RPMI8226 (cell line): ENCODE measurements at regions not wholly inside any gene's neighbourhood (a gene's known extent, or its start where the extent isn't known, plus 50 kb on each side); places are given as distances from the start of the nearest gene placed in this dataset.

Experiments
- DNase-seq: peaks from one replicate; pipeline ENCODE4 v3.0.0-alpha.2; 2015

DNA sequence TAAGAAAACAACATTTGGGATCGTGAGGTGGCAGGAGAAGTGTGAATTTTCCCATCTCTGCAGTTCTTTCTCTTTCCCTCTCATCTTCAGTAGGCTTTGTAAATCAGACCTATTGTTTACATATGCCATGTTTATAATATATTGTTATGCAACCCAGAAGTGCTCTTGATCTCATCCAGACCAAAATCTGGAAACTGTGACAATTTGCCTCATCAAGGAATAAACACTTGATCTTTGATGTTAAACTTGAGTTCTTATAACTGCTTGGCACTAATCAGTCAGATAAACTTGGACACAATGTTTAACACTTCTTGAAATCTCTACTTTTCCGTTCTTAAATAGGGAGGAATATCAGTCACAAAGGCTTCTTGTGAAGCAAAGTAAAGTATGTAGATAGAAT lies 384.7 kb downstream of the DMRT2 start:
- no peak for DNase-seq

DNA sequence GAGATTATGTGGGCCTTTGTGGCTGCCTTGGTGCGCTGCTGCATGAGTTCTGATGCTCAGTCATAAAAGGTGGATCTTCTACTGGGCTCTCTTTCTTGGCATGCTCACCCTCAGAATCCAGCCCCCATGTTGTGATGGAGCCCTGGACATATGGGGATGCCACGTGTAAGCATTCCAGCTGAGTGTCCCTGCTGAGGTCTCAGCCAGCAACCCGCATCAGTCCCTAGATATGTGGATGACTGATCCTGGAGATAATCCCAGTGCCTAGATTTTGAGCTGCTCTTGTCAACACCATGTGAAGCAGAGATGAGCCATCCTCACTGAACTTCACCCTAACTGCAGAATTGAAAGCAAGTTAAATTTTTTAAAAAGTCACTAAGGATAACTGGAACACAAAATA lies 390.1 kb downstream of the DMRT2 start:
- DNase-seq = no peak

DNA sequence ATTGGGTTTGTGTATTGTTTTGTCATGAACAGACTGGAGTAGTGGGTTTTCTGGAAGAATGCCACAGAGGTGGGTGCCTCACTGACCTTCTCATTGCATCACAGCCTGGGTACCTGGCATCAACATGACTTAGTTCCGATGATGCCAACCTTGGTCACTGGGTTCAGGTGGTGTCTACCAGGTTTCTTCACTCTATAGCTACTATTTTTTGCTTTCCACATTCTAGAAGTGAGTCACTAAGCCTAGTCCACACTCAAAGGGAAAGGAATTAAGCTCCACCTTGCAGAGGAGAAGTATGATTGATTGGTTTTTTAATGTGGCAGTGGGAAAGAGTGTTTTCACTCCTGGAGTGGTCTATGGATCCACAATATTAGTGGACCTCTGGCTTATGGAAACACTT lies 391.9 kb downstream of the DMRT2 start:
- no peak for DNase-seq

DNA sequence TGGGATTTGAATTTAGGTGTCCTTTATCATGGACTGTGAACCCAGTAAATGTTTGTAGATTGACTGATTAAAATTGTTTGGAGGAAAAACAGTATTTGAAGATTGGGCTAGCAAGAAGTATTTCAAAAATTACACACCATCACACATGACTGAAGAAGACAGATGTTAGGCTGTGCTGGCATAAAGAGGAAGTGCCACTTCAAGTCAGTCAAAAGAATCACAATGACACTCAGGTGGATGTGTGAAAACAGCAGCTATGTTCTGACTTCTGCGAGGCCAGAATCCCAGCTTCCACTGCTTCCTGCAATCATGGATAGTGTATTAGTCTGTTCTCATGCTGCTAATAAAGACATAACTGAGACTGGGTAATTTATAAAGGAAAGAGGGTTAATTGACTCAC lies 393.3 kb downstream of the DMRT2 start:
- no peak for DNase-seq

DNA sequence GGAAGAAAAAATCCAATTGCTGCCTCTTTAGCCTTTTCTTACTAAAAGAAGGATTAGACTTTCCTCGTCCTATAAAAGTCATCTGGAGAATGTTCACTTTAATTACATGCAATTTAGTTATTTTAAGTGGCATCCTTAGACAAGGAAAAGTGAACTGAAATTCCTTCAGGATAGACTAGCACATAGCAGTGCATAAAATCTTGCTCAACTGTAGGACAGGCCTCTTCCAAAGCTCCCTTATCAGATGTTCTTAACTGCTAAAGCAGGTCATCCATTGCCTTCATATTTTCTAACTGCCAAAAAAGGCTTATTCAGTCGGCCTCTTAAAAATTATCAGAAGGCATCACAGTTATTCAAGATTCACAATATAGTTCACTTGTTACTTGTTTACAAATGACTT lies 396.5 kb downstream of the DMRT2 start:
- no peak for DNase-seq

DNA sequence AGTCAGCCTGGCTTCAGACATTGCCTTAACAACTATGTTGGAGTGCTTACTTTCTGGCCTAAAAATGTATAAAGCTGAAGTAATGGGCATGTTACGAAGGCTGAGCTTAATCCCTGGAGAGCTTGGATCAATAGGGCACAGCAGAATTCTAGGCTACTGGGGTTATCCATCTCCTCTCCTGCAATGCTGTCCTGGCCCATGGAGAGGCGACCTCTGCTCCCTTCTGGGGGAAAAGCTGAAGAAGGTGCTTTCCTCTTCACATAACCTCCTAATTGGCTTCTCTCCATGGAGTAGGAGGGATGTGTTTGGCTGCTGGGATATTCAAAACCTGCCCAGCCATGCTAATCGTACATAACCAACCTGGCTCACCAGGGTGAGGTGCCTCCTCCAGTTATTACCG lies 403.5 kb downstream of the DMRT2 start:
- no peak for DNase-seq

DNA sequence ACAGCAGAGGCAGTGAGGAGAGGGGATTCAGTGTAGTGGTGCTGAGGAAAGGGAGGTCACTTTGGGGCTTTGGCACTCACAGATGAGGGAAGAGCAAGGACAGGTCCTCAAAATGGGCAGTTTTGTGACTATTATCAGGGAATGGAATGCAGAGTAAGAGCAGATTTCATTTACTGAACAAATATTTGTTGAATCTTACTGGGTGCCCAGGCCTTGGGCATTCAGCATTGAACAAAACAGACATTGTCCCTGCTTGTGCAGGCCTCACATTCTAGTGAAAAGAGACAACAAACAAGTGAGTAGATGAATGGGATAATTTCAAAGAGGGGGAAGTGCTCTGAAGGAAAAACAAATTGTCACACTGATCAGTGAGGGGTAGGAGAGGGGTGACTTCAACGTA lies 404.1 kb downstream of the DMRT2 start:
- DNase-seq = no peak

DNA sequence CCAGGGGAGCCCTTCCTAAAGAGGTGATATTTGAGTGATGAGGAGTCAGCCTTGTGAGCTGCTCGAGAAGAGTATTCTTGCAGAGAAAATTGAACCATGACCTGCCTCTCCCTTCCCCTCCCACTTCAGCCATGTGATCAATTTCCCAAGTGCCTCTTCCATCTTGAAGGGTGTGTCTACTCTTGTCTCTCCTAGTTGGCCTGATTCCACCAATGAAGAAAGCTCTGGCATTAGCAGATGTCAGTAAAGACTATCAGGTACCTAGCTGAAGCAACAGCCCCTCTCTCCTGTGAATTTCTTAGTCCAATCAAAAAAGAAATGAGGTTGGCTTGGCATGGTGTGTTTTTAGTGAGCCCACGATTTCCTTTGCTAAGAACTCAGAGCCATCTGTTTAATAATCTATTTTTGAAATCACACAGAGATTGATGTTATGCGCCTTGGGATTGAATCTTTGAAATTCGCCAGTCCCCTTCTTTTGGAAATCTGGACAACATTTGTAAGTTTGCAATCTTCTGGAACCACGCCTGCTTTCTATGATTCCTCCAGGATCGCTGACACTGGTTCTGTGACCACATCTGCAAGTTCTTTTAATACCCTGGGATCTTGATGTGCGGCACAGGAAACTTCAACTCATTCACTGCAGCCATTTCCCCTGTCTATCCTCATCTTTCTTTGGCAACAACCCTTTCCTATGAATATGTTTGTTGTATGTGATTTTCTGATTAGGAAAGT lies 404.6 kb downstream of the DMRT2 start:
- no peak for DNase-seq

DNA sequence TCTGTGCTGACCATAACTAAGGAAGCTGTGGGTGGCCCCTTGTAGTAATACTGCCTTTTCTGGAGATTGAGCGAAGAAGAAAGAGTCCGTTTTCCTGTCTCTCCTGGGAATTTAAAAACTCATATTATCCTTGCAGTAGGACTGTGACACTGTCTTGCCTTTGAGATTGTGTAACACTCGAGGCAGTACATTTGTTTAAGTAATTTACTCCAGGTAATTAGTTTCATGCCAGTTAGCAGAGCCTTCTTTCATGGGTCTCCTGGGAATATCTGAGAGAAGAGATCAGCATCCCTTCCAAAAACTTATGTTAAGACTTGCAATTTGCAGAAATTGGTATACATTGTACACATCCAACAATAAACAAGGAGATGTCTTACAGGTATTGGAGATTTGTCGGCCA lies 405.6 kb downstream of the DMRT2 start:
- DNase-seq = no peak

DNA sequence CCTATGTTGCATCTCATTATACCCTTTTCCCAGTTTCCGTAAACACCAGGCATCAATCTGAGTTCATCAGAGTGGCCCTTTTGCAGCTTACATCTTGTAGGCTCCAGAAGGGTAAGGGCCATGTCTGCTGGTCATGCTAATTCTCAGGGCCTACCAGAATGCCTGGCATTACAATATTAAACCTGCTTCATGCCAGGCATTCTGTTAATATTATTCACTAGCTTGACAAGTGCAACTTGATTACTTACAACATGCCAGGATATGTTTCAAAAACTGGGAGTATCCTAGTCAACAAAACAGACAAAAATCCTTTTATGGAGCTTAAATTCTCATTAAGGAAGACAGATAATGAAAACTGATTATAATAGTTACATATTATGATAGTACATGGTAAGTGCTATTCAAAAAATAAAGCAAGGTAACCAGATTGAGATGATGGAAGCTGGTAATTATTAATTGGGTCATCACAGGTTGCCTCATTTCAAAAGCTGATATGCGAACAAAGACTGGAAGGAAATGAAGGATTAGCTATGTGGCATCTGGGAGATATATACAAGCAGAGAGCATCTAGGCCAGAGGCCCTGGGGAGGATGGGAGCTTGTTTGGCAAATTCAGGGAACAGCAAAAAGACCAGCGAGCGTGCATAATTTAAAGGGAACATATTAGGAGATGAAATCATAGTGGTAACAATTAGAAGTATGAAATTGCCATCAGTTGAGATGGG lies 406.3 kb downstream of the DMRT2 start:
- DNase-seq = no peak

DNA sequence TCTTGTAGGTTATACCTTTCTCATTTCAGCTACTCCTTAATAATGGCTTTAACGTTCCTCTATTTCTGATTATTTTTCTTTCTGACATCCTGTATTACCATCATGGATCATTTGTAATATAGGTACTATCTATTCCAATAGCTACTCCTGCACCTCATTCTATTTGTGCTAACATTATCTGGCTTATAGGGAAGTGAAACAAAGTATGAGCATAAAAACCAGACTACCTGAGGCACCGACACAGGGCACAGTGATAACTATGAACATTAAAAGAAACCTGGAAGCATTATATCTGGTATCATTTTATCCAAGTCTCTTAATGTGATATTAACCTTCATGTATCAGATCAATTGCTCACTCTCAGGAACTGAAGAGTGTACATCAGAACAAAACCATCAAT lies 407.3 kb downstream of the DMRT2 start:
- no peak for DNase-seq

DNA sequence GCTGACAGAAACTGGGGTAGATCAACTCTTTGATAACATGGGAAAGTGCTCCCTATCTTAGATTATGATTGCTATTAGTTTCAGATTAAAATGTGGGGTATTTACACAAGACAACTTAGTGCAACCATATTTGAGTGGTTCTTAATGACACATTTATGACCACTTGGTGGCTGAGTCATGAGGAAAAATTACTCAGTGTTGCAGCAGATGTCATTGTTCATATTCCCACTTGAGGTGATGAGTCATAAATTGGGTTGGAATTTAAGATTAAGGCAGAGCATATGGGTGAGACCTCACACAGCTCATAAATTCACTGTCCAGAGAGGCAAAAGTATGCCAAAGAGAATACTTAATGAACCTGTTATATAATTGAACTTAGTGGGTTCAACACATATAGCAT lies 408.3 kb downstream of the DMRT2 start:
- DNase-seq = no peak

DNA sequence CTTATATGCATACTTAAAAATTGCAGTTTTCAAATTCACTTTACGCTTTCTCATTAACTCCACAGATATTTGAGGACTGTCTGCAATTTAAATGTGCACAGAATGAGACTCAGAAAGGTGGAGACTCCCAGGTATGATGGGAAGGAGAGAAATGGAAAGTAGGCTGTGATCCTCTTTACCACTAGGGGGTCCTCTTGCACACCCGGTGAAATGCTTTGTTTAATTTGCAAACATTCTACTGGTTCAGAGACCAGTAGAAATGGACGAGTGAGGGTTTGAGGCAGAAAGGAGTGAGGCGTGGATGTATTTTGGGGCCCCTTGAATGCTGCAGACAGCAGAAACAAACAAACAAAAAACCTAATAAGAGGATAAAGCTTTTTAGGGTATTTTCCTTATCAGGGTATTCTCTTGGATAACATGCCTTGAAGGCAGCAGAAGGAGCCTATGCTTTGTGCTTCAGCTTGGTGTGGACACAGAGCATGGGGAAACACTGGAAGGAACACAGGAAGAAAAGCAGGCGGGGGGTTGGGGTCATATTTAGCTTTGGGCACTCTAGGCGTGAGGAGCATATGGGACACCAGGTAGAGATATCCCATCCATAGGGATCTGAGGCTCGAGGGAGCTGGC lies 410.1 kb downstream of the DMRT2 start:
- peak; percentile 13 for DNase-seq

DNA sequence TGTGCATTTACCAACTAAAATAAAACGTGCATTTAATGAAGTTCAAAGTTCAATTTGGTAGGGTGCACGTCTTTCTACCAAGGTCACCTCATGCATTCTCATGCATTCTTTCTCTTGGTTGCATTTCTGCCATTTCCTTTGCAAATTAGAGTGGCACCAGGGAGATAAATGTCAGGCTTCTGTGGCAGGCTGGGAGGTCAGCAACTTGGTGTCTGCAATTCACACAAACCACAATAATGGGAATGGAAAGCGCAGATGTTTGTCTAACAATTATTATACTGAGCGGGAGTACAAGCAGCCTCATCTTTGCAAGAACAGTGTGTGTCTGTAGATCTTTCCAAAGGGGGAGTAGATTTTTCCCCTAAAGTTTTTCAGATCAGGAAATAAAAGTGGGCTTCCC lies 411.7 kb downstream of the DMRT2 start:
- no peak for DNase-seq

DNA sequence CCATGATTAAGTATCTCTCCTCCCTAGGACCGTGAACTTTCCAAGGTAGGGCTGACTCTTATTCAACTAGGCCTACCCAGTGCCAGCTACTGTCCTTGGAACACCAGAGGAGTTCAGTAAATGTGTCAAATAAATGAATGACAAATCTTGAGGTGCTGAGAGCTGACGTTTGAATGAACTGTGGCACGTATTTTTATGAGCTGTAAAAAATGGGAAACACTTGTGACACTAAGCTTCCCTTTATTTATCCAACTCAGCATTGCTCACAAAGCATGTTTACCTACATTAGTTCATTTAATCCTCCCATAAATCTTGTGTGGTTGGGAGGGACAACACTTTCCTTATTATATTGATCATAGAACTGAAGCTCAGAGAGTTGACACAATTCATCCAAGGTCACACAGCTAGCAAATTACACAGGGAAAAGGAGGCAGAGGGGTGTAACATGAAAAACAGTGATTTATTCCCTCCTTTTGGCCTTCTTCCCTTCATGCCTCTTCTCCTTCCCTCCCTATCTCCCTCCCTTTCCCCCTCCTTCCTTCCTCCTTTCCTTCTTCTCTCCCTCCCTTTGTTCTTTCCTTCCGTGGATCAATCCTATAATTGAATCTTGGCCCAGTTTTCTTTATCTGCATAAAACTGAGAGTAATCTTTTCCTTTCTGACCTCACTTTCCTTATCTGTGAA lies 412.6 kb downstream of the DMRT2 start:
- DNase-seq = no peak

DNA sequence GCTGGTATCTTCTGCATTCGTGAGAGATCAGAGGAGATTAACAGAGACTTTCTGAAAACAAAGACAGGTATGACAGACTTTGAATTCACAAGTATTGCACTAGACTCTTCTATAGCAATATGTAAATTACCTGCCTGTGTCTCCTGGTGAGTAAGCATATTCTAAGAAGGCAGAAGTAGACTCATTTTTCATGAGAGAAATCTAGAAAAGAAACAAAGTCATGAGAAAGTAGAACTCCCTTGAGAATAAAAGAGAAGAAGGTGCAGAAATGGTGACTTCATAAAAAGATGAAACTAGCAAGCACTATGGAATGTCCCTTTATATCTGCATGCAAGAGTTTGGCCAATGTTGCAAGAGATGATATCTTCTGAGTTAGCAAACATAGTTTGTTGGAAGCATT lies 419.8 kb downstream of the DMRT2 start:
- DNase-seq = no peak

DNA sequence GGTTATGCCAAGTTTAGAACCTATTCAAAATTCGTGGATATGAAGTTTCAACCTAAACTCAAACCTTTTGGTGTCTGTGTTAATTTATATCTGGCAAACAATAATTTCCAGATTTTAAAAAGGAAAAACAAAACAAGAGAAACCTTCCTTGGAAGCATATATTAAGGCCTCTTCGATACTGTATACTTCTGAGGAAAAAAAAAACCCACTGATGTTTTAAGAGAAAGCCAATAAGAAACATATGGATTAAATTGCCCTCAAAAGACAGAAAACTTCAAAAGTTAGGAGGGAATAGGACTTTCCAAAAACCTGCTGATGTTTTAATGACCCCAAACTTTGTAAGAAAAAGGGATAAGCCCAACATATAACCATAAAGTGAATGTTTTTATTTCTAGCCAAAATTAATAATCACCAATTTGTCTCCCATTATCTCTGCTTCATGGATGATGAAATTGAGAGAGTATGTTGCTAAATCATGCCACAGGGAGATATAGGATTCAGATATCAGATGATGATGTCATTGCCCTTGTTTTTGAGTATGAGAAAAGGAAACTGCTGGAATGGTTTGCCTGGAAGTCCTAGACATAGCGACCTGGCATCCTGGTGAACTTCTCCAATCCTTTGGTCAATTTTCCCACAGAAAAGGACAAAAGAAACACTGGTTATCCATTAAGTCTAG lies 423.9 kb downstream of the DMRT2 start:
- no peak for DNase-seq

DNA sequence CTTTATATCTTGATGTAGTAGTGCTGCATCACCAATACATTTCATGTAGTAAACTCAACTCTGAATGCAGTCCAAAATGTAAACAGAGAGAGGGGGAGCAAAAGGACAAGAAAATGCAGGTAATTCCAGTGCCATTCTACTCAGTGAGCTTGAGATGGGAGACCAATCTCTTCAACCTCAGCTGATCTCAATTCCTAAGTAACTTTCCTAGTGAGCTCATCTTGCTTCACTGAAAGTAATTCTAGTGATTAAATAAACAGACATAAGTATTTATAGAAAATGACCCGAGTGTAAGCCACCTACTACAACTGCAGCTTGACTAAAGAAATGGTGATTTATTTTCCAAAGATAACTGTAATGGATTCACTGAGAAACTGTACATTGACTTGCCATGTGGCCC lies 424.5 kb downstream of the DMRT2 start:
- no peak for DNase-seq

DNA sequence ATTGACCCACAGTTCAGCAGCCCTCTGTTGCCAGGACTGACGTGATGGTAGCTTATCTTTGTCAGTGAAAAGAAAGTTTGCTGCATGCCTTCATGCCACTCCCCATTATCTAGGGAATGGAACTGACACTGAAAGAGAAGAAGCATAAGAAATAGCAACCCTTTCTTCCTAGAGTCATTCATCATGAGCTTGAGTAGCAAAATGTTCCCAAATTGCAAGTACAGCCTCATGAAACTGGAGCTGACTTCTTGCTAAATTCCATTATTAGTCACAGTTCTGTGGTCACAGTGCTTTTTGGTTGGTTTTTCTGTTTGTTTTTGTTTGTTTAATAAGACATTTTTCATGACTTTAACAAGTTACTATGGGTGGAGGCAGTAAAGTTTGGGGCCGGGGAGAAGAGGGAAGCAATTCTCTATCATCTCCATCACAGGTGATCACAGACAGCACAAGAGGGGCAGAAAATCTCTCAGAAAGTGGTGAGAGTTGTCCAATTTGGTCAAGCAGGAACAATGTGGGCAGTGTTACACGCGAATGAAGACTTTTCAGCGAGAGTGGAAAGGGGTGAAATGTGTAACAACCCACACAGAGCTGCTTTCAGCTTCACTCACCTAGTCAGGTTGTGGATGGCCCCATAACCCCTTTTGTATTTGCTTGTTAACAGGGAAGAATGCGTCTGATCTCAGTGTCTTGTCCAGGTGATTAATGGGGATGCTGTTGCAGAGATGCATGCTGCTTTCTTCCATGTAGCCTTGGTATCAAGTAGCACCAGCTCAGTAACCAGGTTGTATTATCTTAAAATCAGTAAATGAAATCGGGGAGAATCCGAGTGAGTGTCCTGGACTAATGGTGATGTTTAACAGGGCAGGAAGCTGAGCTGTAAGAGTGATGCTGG lies 440.4 kb downstream of the DMRT2 start:
- no peak for DNase-seq

DNA sequence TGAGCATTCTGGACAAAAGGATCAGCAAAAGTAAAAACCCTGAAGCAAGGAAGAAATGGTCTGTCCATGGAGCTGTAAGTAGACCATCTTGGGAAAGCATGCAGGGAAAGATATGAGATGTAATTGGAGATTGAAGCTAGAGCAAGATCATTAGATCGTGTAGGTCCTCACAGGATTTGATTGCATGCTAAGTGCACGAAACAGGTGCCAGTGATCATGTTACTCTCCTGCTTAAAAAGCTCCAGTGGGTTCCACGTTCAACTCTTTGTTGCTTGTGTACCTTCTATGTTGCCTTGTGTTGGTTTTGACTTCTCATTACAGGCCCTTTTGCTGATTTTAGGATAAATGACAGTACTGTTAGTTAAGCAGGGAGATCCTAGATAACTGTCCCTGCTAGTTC lies 442.0 kb downstream of the DMRT2 start:
- DNase-seq = no peak

DNA sequence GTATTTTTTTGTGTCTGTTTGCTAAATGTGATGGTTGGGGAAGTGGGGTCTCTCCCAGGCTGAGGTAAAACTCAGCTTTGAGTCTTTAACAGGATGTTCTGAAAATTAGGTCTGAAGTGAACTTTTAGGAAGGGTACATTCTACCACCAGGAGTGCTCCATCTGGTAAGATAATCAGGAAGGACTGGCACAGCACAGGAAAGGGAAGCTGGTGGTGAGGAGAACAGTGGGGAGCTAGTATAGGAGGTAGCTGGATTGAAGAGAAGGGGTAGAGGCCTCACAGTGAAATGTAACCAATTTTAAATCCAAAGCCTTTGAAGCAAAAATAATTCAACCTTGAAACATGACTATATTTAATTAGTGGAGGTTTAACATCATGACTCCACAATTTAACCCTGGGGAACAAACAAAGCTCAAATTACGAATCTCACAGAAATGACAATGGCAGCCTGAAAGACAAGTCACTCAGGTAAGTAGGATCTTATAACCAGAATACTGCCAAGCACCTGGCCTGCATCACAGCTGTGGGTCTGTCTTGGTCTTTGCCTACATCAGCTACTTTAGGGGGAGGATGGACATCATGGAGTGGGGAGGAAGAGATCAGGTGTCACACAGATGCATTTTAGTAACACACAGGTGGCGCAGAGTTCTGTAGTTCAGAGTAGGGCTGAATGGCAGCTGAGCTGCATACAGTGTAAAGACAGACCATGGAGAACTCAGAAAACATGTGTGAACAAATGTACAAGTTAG lies 445.3 kb downstream of the DMRT2 start:
- DNase-seq = peak; percentile 20
